ENCODE measurements at regions not wholly inside any gene's neighbourhood (a gene's known extent, or its start where the extent isn't known, plus 50 kb on each side); places are given as distances from the start of the nearest gene placed in this dataset.

DNA sequence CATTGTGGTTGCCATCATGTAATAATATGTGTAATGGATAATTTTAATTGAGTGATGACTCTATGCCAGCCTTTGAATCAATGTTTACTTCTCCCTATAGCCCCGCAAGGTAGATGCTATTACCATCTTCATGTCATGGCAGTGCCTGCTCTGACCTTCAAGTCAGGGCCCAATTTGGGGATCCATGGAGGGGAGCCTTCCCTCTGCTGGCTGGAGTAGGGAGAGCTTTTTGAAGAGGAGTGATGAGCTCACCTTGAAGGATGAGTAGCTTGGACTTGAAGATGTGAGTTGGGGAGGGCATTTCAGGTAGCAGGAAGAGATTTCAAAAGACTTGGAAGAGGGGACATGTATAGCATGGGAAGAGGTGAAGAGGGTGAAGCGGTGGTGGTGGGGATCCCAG, 189.2 kb downstream of the FOXD2 start:
- in situ Hi-C loops (cut with HindIII; ENCODE audit: low sequenced_read_pairs): no loop called here

DNA sequence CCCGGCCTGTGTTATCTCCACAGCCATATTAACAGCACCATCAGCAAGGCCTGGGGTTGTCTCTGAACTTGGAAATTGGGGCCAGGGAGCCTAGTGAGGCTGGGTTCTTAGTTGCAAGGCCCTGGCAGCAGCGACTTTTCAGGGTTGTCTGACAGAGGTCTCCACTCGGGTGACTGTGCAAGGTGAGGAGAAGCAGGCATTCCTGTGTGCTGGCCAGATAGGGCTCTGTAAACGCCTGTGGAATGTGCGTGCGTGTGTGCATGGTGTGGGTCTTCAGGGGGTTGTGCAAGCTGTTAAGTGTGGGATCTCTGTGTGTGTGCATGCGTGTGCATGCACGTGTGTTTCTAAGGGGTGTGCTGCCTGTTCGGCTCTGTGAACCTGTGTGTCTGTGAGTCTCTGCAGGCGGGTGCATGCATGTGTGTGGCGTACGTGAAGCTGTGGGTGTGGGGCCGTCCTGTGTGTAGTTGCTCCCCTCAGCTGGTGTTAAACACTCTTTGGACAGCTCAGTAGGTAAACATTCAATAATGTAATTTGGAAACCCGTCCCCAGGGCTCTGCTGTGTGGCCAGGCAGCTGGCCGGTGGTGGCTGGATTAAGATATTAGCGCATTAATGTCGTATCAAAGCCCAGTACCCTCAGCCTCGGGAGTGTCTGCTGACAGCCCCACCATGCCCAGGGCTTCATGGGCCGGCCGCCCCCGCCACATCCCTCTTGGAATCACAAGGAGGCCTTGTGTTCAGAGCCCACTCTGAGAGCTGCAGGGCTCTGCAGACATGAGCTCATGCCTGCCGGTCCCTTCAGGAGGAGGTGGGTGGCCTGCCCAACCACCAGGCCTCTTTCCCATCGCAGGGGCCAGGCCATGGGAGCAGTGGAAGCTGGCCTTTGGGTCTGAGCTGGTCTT, 189.9 kb downstream of the FOXD2 start:
- in situ Hi-C loops (cut with HindIII; ENCODE audit: low sequenced_read_pairs): no loop called here

DNA sequence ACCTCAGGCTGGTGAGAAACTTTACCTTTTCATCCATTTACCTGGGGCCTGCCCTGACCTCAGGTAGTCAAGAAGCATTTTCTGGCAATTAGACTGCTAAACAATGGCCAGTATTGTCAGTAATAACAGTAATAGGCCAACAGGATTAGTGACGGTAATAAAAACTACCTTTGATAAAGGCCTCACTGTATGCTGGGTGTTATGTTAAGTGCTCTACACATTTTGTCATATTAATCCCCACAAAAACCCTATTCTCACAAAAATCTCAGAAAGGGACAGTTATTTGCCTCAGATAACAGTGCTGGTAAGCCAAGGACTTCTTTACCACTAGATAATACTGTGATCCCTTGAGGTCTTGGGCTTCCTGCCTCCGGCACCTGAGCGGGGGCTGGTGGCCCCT, 191.4 kb downstream of the FOXD2 start:
- in situ Hi-C loops (cut with HindIII; ENCODE audit: low sequenced_read_pairs): no loop called here

DNA sequence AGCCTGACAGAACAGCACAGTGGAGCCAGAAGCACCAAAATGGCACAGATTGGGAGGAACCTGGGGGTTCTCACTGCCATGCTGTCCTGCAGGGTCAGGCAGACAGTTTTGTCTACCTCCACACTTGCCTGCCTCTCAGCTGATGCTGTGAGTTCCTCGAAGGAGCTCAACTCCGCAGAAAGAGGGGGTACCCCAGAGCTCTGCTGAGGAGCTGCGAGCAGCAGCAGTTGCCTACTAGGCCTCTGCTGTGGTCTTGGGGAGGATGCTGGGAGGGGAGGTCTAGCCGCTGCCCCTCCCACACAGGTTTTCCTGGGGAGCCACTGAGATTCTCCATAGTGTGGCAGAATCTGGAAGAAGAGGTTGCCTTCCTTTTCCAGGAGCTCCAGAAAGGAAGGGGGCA, 192.5 kb downstream of the FOXD2 start:
- in situ Hi-C loops (cut with HindIII; ENCODE audit: low sequenced_read_pairs): no loop called here

DNA sequence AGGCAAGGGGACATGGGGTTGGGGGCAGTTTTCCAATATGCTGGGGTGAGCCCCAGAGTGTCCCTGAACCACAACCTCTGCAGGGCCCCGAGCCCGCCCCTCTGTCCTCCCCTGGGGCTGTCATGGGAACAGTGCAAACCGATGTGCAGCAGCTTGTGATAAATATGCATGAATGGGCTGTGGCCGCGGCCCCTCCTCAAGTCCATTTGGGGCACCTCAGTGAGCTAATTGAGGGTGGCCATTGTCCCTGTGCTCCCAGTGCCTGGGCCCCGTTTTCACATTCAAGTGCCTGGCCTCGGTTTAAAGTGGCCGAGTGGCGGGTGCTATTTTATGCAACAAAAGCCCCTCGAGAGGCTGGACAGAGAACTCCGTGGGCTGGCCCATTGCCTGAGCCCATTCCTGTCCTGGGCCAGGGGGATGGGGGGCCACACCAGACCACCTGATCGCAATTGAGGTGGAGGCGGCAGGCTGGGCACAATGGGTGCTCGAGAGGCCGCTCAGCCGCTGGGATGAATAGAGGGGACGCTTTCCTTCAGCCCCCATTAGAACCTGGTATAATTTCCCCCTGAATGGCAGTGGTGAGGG, 193.7 kb downstream of the FOXD2 start:
- in situ Hi-C loops (cut with HindIII; ENCODE audit: low sequenced_read_pairs): no loop called here

DNA sequence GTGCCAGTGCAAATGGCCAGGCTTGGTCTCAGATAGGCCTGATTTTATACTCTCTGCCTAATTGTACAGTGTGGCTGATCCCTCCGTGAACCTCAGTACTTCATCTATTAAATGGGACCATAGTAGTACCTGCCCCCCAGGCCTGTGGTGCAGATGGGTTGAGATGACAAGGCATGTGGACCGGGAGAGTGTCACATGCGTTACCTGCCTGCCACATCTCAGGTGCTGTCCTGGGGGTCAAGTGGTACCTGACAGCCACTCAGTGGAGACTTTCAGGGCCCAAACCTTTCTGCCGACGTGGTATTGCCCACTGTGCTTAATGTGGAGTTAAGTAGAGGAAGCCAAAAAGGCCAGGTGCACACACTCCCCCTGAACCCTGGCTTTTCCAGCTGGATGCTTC, 197.3 kb downstream of the FOXD2 start:
- in situ Hi-C loops (cut with HindIII; ENCODE audit: low sequenced_read_pairs): no loop called here

DNA sequence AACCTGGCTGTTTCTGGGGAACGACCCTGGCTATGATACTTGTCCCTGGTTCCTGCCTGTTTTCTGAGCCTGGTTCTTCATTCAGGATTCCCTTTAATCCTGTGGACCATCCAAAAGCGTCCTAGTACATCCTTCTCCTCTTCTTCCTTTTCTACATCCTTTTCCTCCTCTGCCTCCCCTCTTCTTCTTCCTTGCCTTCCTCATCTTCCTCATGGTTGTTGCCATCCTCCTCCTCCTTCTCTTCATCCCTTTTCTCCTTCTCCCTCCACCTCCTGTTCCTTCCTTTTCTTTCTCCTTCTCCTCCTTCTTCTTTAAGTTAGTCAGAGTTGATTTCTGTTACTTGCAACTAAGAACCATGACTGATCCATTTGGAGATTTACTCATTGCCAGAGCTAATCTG, 197.8 kb downstream of the FOXD2 start:
- in situ Hi-C loops (cut with HindIII; ENCODE audit: low sequenced_read_pairs): no loop called here

DNA sequence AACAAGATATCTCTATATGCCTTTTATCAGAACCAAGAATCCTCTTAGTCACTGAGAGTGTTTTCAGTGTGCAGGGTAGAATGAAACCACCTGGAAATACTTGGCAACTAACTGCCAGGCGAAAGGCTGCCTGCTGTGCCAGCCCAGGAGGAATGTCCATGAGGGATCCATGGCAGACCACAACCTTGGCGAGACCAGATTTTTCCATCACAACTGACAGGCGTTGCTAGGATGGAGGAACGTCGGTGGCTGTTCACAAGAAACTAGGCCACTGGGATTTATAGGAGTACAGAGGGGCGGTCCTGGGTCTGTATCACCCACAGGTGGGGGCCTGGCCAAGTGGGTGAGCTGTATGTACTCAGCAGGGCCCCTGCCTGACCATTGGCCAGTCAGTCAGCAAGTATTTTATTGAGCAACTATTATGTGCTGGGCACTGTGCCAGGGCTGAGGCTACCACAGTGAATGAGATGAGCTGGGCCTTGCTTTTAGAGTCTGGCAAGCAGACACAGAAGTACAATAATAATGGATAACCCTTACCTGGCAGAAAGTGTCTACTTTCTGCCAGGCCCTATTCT, 199.4 kb downstream of the FOXD2 start:
- in situ Hi-C loops (cut with HindIII; ENCODE audit: low sequenced_read_pairs): no loop called here

DNA sequence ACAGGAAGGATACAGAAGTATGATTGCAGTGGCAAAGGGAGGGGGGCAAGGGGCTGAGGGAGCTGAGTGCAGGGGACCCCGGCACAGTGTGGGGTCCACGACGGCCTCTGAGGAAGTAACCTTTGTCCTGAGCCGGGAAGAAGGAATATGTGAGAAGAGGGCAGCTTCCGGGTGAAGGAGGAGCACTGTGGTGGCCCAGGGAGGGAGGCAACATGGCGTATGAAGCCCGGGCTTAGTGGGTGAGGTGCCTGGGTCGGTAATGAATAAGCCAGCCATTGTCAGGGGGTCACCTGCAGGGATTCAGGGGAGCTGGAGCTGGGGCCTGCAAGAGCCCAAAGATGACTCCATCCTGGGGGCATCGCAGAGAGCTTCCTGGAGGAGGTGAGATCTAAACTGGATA, 200.4 kb downstream of the FOXD2 start:
- in situ Hi-C loops (cut with HindIII; ENCODE audit: low sequenced_read_pairs): no loop called here

DNA sequence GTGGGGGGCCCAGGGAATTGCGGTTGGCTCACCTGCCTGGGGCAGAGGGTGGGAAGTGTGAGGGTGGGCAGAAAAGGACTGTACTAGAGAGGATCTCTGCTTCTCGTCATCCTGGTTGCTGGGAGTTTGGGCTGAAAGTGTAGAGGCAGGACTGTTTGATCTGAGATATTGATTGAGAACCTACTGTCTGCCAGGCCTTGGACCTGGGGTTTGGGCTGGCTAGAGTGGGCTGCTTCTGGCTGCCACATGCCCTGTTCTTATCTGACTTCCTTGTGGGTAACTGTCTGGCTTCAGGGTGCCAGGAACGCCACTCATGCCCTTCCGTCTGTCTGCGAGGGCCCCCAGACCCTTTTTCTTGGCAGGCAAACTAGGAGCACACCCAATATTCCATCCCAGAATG, 200.9 kb downstream of the FOXD2 start:
- in situ Hi-C loops (cut with HindIII; ENCODE audit: low sequenced_read_pairs): no loop called here

DNA sequence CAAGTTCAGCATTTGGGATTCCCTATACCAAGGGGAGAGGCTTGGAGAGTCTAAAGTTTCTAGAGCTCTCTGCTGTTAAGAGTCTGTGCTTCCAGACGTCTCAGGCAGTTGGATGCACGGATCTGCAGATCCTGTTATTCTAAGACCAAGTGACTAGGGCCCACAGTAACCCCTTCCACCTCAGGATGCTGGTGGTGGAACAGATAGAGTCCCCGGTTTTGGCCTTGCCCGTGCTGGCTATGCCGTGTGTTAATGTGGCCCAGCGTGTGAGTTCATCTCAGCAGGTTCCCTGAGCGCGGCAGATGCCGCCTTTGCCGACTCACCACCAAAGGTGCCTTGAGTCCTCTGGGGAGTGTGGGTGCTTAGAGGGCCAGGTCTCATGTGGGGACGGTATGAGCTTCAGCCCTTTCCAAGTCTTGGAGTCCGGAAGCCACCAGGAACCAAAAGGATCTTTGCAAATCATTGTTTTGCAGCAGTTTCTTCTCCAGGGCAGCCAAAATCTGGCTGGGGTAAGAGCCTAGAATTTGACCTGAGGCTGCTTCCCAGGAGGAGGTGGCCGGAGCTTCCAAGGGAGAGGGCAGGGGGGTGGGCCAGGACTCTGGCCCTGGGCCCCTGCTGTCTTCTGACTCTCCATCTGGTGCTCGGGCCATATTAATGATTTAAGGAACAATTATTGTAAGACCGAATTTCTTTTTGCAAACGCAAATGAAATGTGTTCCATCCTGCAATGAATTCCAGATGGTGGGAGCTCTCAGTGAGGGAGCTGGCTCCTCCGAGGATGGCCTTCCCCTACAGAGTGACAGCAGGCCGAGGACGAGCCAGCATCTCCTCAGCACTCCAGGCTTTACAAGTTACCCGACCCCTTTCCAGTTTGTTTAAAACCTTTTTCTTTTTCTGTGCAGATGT, 205.7 kb downstream of the FOXD2 start:
- in situ Hi-C loops (cut with HindIII; ENCODE audit: low sequenced_read_pairs): no loop called here

DNA sequence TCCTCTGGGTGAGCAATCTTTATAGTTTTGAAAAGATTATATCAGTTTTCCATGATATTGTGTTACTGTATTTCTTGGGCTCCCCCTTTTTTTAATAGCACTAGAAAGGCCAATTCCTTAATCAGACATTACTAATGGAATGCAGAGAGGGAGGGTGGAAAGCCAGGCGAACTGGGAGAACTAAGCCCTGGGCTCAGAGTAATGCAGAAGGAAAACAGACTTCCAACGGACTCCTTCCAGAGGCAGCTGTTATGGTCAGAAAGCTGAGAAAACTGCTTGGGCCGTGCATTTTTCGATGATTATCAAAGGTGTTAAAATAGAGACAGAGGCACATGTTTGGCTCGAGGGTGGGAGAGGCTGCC, 206.3 kb downstream of the FOXD2 start:
- in situ Hi-C loops (cut with HindIII; ENCODE audit: low sequenced_read_pairs): no loop called here

DNA sequence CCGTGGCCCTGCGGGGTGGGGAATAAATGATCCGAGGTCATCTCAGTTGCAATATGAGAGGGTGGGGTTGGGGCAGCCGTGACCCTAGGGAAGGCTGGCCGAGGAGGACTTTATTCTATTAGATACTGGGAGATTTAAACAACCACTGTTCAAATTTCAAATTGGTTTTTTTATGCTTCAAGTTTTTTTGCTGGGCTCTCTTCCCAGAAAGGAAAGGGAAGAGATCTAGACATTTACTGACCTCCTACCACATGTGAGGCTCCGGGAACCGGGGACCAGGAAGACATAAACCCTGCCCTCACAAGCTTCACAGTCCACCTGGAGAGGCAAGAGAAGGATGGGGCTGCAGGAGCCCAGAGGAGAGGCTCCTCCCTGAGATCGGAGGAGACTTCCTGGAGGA, 207.3 kb downstream of the FOXD2 start:
- in situ Hi-C loops (cut with HindIII; ENCODE audit: low sequenced_read_pairs): no loop called here

DNA sequence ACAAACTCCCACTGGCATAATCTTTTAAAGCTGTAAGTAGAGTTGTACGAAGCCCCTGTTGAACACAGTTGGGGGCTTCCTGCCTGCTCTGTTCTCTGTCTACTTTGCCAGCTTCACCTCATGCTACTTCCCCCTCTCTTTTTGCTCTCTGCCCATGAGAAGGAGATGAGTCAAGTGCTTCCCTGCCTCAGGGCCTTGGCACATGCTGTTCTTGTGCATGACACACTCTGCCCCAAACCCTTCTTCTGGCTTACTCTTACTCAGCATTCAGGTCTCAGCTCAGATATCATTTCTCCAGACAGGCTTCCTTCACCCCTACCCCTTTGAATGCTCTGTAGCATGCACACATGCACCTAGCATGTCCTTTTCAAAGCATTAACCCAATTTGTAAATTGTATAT, 208.8 kb downstream of the FOXD2 start:
- in situ Hi-C loops (cut with HindIII; ENCODE audit: low sequenced_read_pairs): no loop called here

DNA sequence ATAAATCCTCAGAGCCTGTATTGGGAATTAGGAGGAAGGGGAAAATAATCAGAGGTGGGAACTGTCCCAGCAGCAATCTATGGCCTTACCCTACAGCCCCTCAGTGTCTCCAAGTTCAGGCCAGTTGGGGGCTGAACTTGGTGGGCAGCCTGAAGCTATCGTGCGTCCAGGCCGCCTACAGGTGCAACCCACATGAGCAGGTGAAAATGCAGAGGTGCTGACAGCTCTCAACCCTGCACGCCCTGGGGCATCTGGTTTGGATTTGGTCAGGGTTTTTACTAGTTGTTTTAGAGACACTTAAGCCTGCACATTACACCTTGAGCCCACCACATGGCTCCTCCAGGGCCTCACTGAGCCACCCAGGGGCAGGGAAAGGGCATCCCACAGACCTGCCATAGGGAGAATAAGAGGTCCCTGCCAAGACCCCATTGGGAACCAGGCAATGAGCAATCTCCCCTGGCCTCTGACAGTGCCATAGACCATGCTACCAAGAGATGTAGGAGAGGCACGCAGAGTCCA, 209.5 kb downstream of the FOXD2 start:
- in situ Hi-C loops (cut with HindIII; ENCODE audit: low sequenced_read_pairs): no loop called here

DNA sequence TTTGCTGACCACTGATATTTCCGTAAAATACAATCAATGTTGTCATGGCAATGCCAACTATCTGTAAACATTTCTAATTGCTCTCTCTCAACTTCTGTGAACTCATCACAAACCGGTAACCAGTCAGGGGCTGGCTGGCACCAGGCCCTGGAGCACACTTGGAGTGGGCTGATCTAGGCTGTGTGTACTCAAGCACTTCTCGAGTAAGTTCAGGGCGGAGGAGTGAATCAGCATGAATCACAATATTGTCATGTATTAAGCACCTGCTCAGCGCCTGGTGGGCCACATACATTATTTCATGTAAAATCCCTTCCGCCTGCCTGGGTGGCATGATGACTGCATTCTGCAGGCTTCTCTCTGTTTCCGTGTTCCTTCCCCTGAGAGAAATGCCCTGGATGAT, 212.4 kb downstream of the FOXD2 start:
- in situ Hi-C loops (cut with HindIII; ENCODE audit: low sequenced_read_pairs): no loop called here

DNA sequence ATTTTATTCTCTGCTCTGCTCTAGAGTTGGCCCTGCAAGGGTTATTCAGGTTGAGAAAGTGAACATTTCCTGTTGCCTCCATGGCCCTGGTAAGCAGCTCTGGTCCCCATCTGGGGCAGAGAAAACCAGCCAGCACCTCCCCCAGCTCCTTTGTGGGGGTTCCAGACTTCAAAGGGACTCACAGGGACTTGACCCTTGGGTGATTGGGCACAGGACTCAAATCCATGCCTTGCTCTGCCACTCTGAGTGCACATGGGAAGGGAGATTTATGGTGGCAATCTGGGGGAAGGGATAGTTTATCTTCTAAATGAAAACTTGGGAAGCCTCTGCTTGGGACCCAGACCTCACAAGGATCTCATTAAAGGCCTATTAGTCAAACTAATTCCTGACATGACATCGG, 212.8 kb downstream of the FOXD2 start:
- in situ Hi-C loops (cut with HindIII; ENCODE audit: low sequenced_read_pairs): no loop called here

DNA sequence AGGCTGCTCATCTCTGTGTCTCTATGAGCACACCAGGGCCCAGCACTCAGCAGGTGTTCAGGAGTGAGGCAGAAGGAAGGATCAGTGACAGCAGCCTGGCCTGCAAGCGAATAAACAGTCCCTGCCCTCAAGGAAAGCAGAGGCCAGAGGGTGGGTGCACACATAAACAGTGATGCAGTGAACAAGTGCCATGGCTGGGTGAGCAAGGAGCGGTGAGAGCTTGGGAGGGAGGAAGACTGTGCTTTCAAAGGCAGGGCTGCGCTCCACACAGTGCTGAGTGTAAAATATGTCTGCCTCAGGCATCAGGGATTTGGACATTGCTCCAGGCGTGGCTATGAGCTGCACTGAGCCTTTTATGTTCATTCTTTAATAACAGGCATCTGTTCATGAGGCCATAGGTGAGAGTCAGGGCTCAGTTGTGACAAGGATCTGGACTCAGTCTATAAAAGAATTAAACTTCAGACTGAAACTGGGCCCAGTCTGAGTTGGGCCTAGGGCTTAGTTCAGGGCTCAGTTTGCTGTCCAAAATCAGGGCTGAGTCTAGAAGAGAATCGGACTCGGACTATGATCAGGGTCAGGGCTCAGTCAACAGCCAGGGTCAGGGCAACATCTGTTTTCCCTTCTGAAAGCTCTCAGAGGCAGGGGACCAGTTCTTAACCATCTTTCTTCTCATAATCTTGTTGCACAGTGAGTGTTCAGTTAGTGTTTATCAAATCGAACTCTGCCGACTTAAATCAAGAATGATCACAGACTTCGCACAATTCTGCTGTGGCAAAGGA, 213.7 kb downstream of the FOXD2 start:
- in situ Hi-C loops (cut with HindIII; ENCODE audit: low sequenced_read_pairs): no loop called here

DNA sequence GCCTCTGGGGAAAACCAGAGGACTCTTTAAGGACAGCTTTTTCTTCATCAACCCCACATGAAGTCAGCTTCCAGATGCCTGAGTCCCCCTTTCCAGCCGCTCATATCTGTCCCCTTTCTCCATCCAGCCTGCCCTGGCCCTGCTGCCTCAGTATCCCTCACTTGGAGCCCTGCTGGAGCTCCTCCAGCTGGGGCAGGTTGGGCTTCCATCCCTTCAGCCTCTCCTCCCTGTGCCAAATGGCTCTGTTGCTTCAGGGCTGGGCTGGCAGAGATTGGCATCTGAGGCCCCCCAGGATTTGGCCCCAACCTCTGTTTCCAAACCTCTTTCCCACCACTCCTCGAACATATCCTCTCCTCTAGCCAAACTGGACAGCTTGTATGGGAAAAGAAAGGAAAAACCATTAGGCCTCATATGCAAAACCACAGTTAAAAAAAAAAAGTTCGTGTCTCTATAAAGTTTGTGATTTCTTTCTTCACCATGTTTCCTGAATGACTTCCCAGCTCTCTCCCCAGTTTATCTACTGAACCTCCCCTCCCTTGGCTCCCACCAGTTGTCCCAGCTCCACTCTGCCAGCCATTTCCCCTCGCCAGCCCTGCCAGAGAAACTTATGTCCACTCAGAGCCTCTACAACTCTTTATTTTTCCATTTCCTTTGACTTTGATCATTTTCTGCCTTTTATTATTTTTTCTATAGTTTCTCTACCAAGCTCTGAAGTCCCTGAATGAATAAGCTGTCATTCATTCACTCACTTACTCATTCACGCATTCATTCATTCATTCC, 217.9 kb downstream of the FOXD2 start:
- in situ Hi-C loops (cut with HindIII; ENCODE audit: low sequenced_read_pairs): no loop called here
